Aorta (tissue), 5 donors: ENCODE measurements at regions not wholly inside any gene's neighbourhood (a gene's known extent, or its start where the extent isn't known, plus 50 kb on each side); places are given as distances from the start of the nearest gene placed in this dataset.
"Not testable (repeated sequence)": the region's sequence is repeated elsewhere in the genome, so short reads cannot be mapped to it uniquely, and the experiment has no call there.

ENCODE experiments used
- ATAC-seq: fragments of 200-7000 bp; cut with Tn5 transposase; one replicate; pipeline ENCODE4 v1.9.1; 2022; ENCODE audit warnings: moderate library complexity; ENCODE audit not compliant: low FRiP score
- DNase-seq, 2 donors: peaks; one replicate each; pipeline ENCODE4 v3.0.0-alpha.2; 2020
- H3K27ac ChIP-seq, 2 donors: one replicate each; pipeline ENCODE4 v1.5.1; 2013; ENCODE audit warnings: low read length in 2 of 2, mild to moderate bottlenecking in 2 of 2, moderate library complexity in 2 of 2, control low read depth in 1 of 2, inconsistent platforms in 1 of 2, low read depth in 1 of 2
- H3K27me3 ChIP-seq, 2 donors: one replicate each; pipeline ENCODE4 v1.6.1; 2013; ENCODE audit warnings: control low read depth in 1 of 2, low read length in 1 of 2, mild to moderate bottlenecking in 1 of 2, moderate library complexity in 1 of 2; ENCODE audit not compliant: insufficient read depth in 2 of 2, control insufficient read depth in 1 of 2
- H3K36me3 ChIP-seq, 2 donors: one replicate each; pipeline ENCODE4 v1.6.1; 2013; ENCODE audit warnings: control low read depth in 1 of 2, low read length in 1 of 2, mild to moderate bottlenecking in 1 of 2; ENCODE audit not compliant: insufficient read depth in 2 of 2, control insufficient read depth in 1 of 2
- H3K4me1 ChIP-seq, 2 donors: one replicate each; pipeline ENCODE4 v1.6.1; 2013; ENCODE audit warnings: low read length in 2 of 2, control low read depth in 1 of 2, mild to moderate bottlenecking in 1 of 2, moderate library complexity in 1 of 2; ENCODE audit not compliant: insufficient read depth in 2 of 2, control insufficient read depth in 1 of 2
- H3K4me3 ChIP-seq, 2 donors: one replicate each; pipeline ENCODE4 v1.5.1; 2013; ENCODE audit warnings: low read length in 2 of 2, control low read depth in 1 of 2, mild to moderate bottlenecking in 1 of 2
- H3K9me3 ChIP-seq: one replicate; pipeline ENCODE4 v1.6.1; 2013; ENCODE audit warnings: mild to moderate bottlenecking, low read length; ENCODE audit not compliant: control insufficient read depth
- WGBS, 2 donors: extraction: QIAGEN DNeasy Blood & Tissue Kit; methylation state at CpG; one replicate each; pipeline ENCODE4 v1.1.7; 2013; 5-methylcytosine and 5-hydroxymethylcytosine counted together
- intact Hi-C, 2 donors: fragments of 100-400 bp; cut with DNase I; formaldehyde crosslinking; loops; one replicate each; pipeline versions ENCODE4 v1.14.2 to v1.15.0; 2022
- donor health status: healthy with polysubstance abuse.
- donor health status: Bipolar disorder and iron deficiency.
- donor health status: DM: no; HTN: no; CAD: no.
- donor health status: DM: no; HTN: no; CAD: no.
- donor health status: DM: yes; HTN: yes; CAD: no.

GRCh38 chr2:220365023-220365422, 737.6 kb downstream of the SLC4A3 start:
- Histone ChIP-seq H3K9me3 (peaks cover 2% of the 10 kb centered on the region), H3K27me3 (no peaks in the 10 kb centered on the region), H3K4me3 (no peak overlapping the region), H3K4me1 (no peaks in the 10 kb centered on the region), H3K27ac (no peak overlapping the region), H3K36me3 (no peaks in the 10 kb centered on the region)
- ATAC-seq (no peak), DNase-seq (no peak)
- intact Hi-C loops, result no loop called here
- 52 to 54% methylated on average over 2 of the region's 2 CpGs for WGBS, 2 donors

- ATAC-seq (no peak), DNase-seq (no peak)
- 95% methylated on average over 1 of the region's 1 CpG for WGBS, 2 donors
- no peak overlapping the region for H3K27ac ChIP-seq
- H3K4me1 ChIP-seq, result no peaks in the 10 kb centered on the region
- H3K9me3 ChIP-seq, result peaks cover 2% of the 10 kb centered on the region
- no peaks in the 10 kb centered on the region for H3K36me3 ChIP-seq
- no peak overlapping the region for H3K4me3 ChIP-seq
- no peaks in the 10 kb centered on the region for H3K27me3 ChIP-seq
- intact Hi-C loops, result no loop called here
Measured at GRCh38 chr2:220366765-220367164, 739.3 kb downstream of the SLC4A3 start.

- Histone ChIP-seq H3K36me3 (no peaks in the 10 kb centered on the region), H3K4me3 (no peak overlapping the region), H3K9me3 (peaks cover 2% of the 10 kb centered on the region), H3K4me1 (no peaks in the 10 kb centered on the region), H3K27ac (no peak overlapping the region), H3K27me3 (no peaks in the 10 kb centered on the region)
- intact Hi-C loops, result no loop called here
- ATAC-seq (no peak), DNase-seq (no peak)
Measured at GRCh38 chr2:220370764-220371163, 743.3 kb downstream of the SLC4A3 start.

GRCh38 chr2:220371211-220371610, 743.8 kb downstream of the SLC4A3 start:
- Histone ChIP-seq H3K4me1 (no peaks in the 10 kb centered on the region), H3K36me3 (no peaks in the 10 kb centered on the region), H3K27me3 (no peaks in the 10 kb centered on the region), H3K4me3 (no peak overlapping the region), H3K27ac (no peak overlapping the region), H3K9me3 (peaks cover under 1% of the 10 kb centered on the region)
- intact Hi-C loops, result no loop called here
- ATAC-seq (no peak), DNase-seq (no peak)
- 58 to 60% methylated on average over 2 of the region's 2 CpGs for WGBS, 2 donors

- no peaks in the 10 kb centered on the region for H3K4me1 ChIP-seq
- H3K27ac ChIP-seq, result no peak overlapping the region
- 87 to 91% methylated on average over 2 of the region's 2 CpGs for WGBS, 2 donors
- intact Hi-C loops, result no loop called here
- DNase-seq (no peak), ATAC-seq (no peak)
- no peak overlapping the region for H3K4me3 ChIP-seq
- no peaks in the 10 kb centered on the region for H3K36me3 ChIP-seq
- H3K27me3 ChIP-seq, result no peaks in the 10 kb centered on the region
- no peaks in the 10 kb centered on the region for H3K9me3 ChIP-seq
Measured at GRCh38 chr2:220373878-220374277, 746.4 kb downstream of the SLC4A3 start.

- no peak for DNase-seq
- no peak for ATAC-seq
Measured at GRCh38 chr2:220374282-220374681, 746.9 kb downstream of the SLC4A3 start.

GRCh38 chr2:220377482-220378155, 750.2 kb downstream of the SLC4A3 start:
- intact Hi-C loops, result no loop called here
- WGBS, 2 donors, result 12 to 14% methylated on average over 2 of the region's 2 CpGs
- no peak for DNase-seq
- no peaks in the 10 kb centered on the region for H3K27me3 ChIP-seq
- ATAC-seq, result no peak
- H3K9me3 ChIP-seq, result peaks cover 2% of the 10 kb centered on the region
- H3K36me3 ChIP-seq, result no peaks in the 10 kb centered on the region
- no peak overlapping the region for H3K4me3 ChIP-seq
- no peak overlapping the region for H3K27ac ChIP-seq
- H3K4me1 ChIP-seq, result no peaks in the 10 kb centered on the region

More at GRCh38 chr2:220374282-220374681, 746.9 kb downstream of the SLC4A3 start:
- no peaks in the 10 kb centered on the region for H3K9me3 ChIP-seq
- WGBS, 2 donors, result 37 to 39% methylated on average over 2 of the region's 2 CpGs
- no peaks in the 10 kb centered on the region for H3K27me3 ChIP-seq
- no peaks in the 10 kb centered on the region for H3K36me3 ChIP-seq
- H3K4me1 ChIP-seq, result no peaks in the 10 kb centered on the region
- H3K27ac ChIP-seq, result no peak overlapping the region
- H3K4me3 ChIP-seq, result no peak overlapping the region
- intact Hi-C loops, result no loop called here

GRCh38 chr2:220387758-220388157, 760.3 kb downstream of the SLC4A3 start:
- H3K27me3 ChIP-seq, intact Hi-C loops, H3K4me3 ChIP-seq, H3K36me3 ChIP-seq, H3K4me1 ChIP-seq, DNase-seq, ATAC-seq, H3K9me3 ChIP-seq, H3K27ac ChIP-seq: not testable (repeated sequence)
- WGBS, 2 donors, result 83 to 97% methylated on average over 8 of the region's 8 CpGs

- ATAC-seq, result no peak
- Histone ChIP-seq H3K27ac (no peak overlapping the region), H3K4me3 (no peak overlapping the region), H3K27me3 (no peaks in the 10 kb centered on the region), H3K9me3 (no peaks in the 10 kb centered on the region), H3K36me3 (no peaks in the 10 kb centered on the region), H3K4me1 (peaks cover 0 to 2% of the 10 kb centered on the region in 2 donors)
- no peak for DNase-seq
- intact Hi-C loops, result no loop called here
- 90 to 94% methylated on average over 2 of the region's 2 CpGs for WGBS, 2 donors
Measured at GRCh38 chr2:220393711-220394110, 766.3 kb downstream of the SLC4A3 start.
